ENCODE measurements at regions not wholly inside any gene's neighbourhood (a gene's known extent, or its start where the extent isn't known, plus 50 kb on each side); places are given as distances from the start of the nearest gene placed in this dataset.

GRCh38 chr6:22204153-22204552 is 92.7 kb downstream of the PRL start:
- no peak for DNase-seq (ENCODE audit: low read depth in 1 of 2, low spot score in 1 of 2)
- Histone ChIP-seq H3K27ac (replicated peaks) (no peak overlapping the region), H3K4me3 (replicated peaks; ENCODE audit: insufficient read depth, low read length) (no peak overlapping the region), H3K27me3 (ENCODE audit: insufficient read depth, poor library complexity, severe bottlenecking) (no peaks in the 10 kb centered on the region)
- no peak for TF ChIP-seq POLR2AphosphoS5 (IDR thresholded peaks at IDR 0.05; ENCODE audit: low read depth)
- TF ChIP-seq REST (IDR thresholded peaks at IDR 0.05; ENCODE audit: insufficient replicate concordance, low read depth), result no peak
- TF ChIP-seq GABPA (IDR thresholded peaks at IDR 0.05; ENCODE audit: low read depth), result no peak
- no peak for TF ChIP-seq SPI1 (IDR thresholded peaks at IDR 0.05; ENCODE audit: borderline replicate concordance, low read depth)
- no peak for TF ChIP-seq CTCF (IDR thresholded peaks at IDR 0.05; ENCODE audit: insufficient read depth, low read length)

- Histone ChIP-seq H3K27ac (replicated peaks) (no peak overlapping the region), H3K4me3 (replicated peaks; ENCODE audit: insufficient read depth, low read length) (no peak overlapping the region), H3K27me3 (ENCODE audit: insufficient read depth, poor library complexity, severe bottlenecking) (no peaks in the 10 kb centered on the region)
- DNase-seq (ENCODE audit: low read depth in 1 of 2, low spot score in 1 of 2), result no peak
- TF ChIP-seq GABPA (IDR thresholded peaks at IDR 0.05; ENCODE audit: low read depth), result no peak
- no peak for TF ChIP-seq SPI1 (IDR thresholded peaks at IDR 0.05; ENCODE audit: borderline replicate concordance, low read depth)
- TF ChIP-seq CTCF (IDR thresholded peaks at IDR 0.05; ENCODE audit: insufficient read depth, low read length), result no peak
Observed at GRCh38 chr6:22205266-22205665, 91.6 kb downstream of the PRL start.

- Histone ChIP-seq H3K27ac (replicated peaks) (no peak overlapping the region), H3K27me3 (ENCODE audit: insufficient read depth, poor library complexity, severe bottlenecking) (no peaks in the 10 kb centered on the region), H3K4me3 (replicated peaks; ENCODE audit: insufficient read depth, low read length) (no peak overlapping the region)
- no peak for DNase-seq (ENCODE audit: low read depth in 1 of 2, low spot score in 1 of 2)
- TF ChIP-seq CTCF (IDR thresholded peaks at IDR 0.05; ENCODE audit: insufficient read depth, low read length), result no peak
- TF ChIP-seq REST (IDR thresholded peaks at IDR 0.05; ENCODE audit: insufficient replicate concordance, low read depth), result no peak
Observed at GRCh38 chr6:22206106-22206505, 90.7 kb downstream of the PRL start.

- Histone ChIP-seq H3K4me3 (replicated peaks; ENCODE audit: insufficient read depth, low read length) (no peak overlapping the region), H3K27me3 (ENCODE audit: insufficient read depth, poor library complexity, severe bottlenecking) (no peaks in the 10 kb centered on the region), H3K27ac (replicated peaks) (no peak overlapping the region)
- DNase-seq (ENCODE audit: low read depth in 1 of 2, low spot score in 1 of 2), result no peak
- TF ChIP-seq GABPA (IDR thresholded peaks at IDR 0.05; ENCODE audit: low read depth), result no peak
- TF ChIP-seq CTCF (IDR thresholded peaks at IDR 0.05; ENCODE audit: insufficient read depth, low read length), result no peak
- TF ChIP-seq POLR2AphosphoS5 (IDR thresholded peaks at IDR 0.05; ENCODE audit: low read depth), result no peak
- no peak for TF ChIP-seq REST (IDR thresholded peaks at IDR 0.05; ENCODE audit: insufficient replicate concordance, low read depth)
- TF ChIP-seq SPI1 (IDR thresholded peaks at IDR 0.05; ENCODE audit: borderline replicate concordance, low read depth), result no peak
Observed at GRCh38 chr6:22208026-22208425, 88.8 kb downstream of the PRL start.
